Panc1 (cell line): ENCODE measurements at regions not wholly inside any gene's neighbourhood (a gene's known extent, or its start where the extent isn't known, plus 50 kb on each side); places are given as distances from the start of the nearest gene placed in this dataset.
"Not testable (repeated sequence)": the region's sequence is repeated elsewhere in the genome, so short reads cannot be mapped to it uniquely, and the experiment has no call there.

Source experiments
- ATAC-seq: fragments of 200-7000 bp; cut with Tn5 transposase; 2 replicates; pipeline ENCODE4 v1.9.1; 2020; ENCODE audit warnings: mild to moderate bottlenecking, moderate library complexity
- BruUV-seq: library from RNA; stranded (reverse); fragments of 400-500 nt; replicated peaks from 2 replicates; lab custom pipeline; 2021; lab: Mats Ljungman, UMichigan
- CTCF ChIA-PET: fragments of 300-600 bp; sonication (Branson Sonifier 250); formaldehyde crosslinking; loops from one replicate; lab custom pipeline; 2022; ENCODE audit warnings: antibody characterized with exemption; lab: Charles Lee
- POLR2A ChIA-PET: fragments of 300-600 bp; sonication (Branson Sonifier 250); formaldehyde crosslinking; loops from one replicate; lab custom pipeline; 2022; ENCODE audit warnings: antibody characterized with exemption; lab: Charles Lee
- DNase-seq: peaks from one replicate; pipeline ENCODE4 v3.0.0-alpha.2; 2010; ENCODE audit warnings: low read depth, low spot score
- H3K27ac ChIP-seq: 2 replicates; pipeline ENCODE4 v1.5.1; 2011; ENCODE audit warnings: mild to moderate bottlenecking, low read length, inconsistent platforms
- H3K27me3 ChIP-seq: fragments of 200-500 bp; sonication (Bioruptor generic); 2 replicates; pipeline ENCODE4 v1.6.0; 2014; ENCODE audit warnings: low read length, inconsistent platforms; ENCODE audit not compliant: control insufficient read depth, insufficient read depth
- H3K36me3 ChIP-seq: fragments of 200-500 bp; sonication (Bioruptor generic); 2 replicates; pipeline ENCODE4 v1.5.1; 2014; ENCODE audit warnings: inconsistent platforms, mild to moderate bottlenecking, low read length, moderate library complexity; ENCODE audit not compliant: control insufficient read depth, insufficient read depth
- H3K4me1 ChIP-seq: 2 replicates; pipeline ENCODE4 v1.5.1; 2011; ENCODE audit warnings: inconsistent platforms, mild to moderate bottlenecking, low read length, moderate library complexity; ENCODE audit not compliant: control insufficient read depth, insufficient read depth
- H3K4me3 ChIP-seq, 2 experiments: 2 replicates each; pipeline ENCODE4 v1.5.1; 2011 to 2012; ENCODE audit warnings: low read depth in 2 of 2, low read length in 2 of 2, mild to moderate bottlenecking in 2 of 2, inconsistent platforms in 1 of 2, moderate library complexity in 1 of 2
- H3K9me3 ChIP-seq: fragments of 200-500 bp; sonication (Bioruptor generic); 2 replicates; pipeline ENCODE4 v1.5.1; 2014; ENCODE audit warnings: low read depth, mild to moderate bottlenecking, inconsistent platforms, low read length, moderate library complexity; ENCODE audit not compliant: control insufficient read depth, insufficient read depth
- CTCF ChIP-seq: fragments of 450-650 bp; IDR thresholded peaks from 2 replicates; pipeline ENCODE4 v1.5.1; 2017; ENCODE audit warnings: mild to moderate bottlenecking
- POLR2AphosphoS5 ChIP-seq: IDR thresholded peaks from 2 replicates; pipeline ENCODE4 v1.6.1; 2012; ENCODE audit warnings: mild to moderate bottlenecking, low read depth, low read length, moderate library complexity
- REST ChIP-seq, 2 experiments: IDR thresholded peaks; 2 replicates each; pipeline ENCODE4 v1.6.1; 2011 to 2012; ENCODE audit warnings: low read depth in 2 of 2, control low read depth in 1 of 2, low read length in 1 of 2, mild to moderate bottlenecking in 1 of 2, moderate library complexity in 1 of 2; ENCODE audit not compliant: insufficient read depth in 1 of 2
- SIN3A ChIP-seq: IDR thresholded peaks from 2 replicates; pipeline ENCODE4 v1.6.1; 2012; ENCODE audit warnings: low read depth, mild to moderate bottlenecking, low read length, moderate library complexity, borderline replicate concordance; ENCODE audit not compliant: insufficient read depth
- TCF7L2 ChIP-seq: IDR thresholded peaks from 2 replicates; pipeline ENCODE4 v1.6.1; 2011; ENCODE audit warnings: mild to moderate bottlenecking, low read depth, low read length, inconsistent platforms
- in situ Hi-C: cut with HindIII; loops from 2 replicates; pipeline ENCODE4 v1.10.0; 2016; ENCODE audit warnings: low sequenced_read_pairs, low pct_unique_long_range_greater_than_20kb
- intact Hi-C: fragments of 100-400 bp; cut with micrococcal nuclease; formaldehyde crosslinking; loops from one replicate; pipeline ENCODE4 v1.10.0; 2022; ENCODE audit not compliant: unreplicated experiment

GRCh38 chr3:82378392-82378791 lies 616.9 kb upstream of the GBE1 start:
- CTCF ChIA-PET = no interaction called here
- Histone ChIP-seq H3K4me1 (no peaks in the 10 kb centered on the region), H3K27me3 (no peaks in the 10 kb centered on the region), H3K4me3 (no peak overlapping the region), H3K9me3 (no peaks in the 10 kb centered on the region; the same call in 1 of the 2 replicates), H3K36me3 (no peaks in the 10 kb centered on the region), H3K27ac (no peak overlapping the region)
- in situ Hi-C loops = no loop called here
- no peak for ATAC-seq
- no TSS peak for BruUV-seq
- intact Hi-C loops = no loop called here
- no peak for TF ChIP-seq POLR2AphosphoS5
- no peak for TF ChIP-seq TCF7L2
- TF ChIP-seq SIN3A = no peak
- TF ChIP-seq CTCF = no peak
- TF ChIP-seq REST (IDR thresholded peaks at IDR 0.05; ENCODE audit: insufficient read depth in 1 of 2, low read depth in 2 of 2, low read length in 1 of 2) = no peak
- POLR2A ChIA-PET = no interaction called here
- DNase-seq = no peak

GRCh38 chr3:82376883-82377282 lies 615.4 kb upstream of the GBE1 start:
- TF ChIP-seq SIN3A = no peak
- TF ChIP-seq TCF7L2 = no peak
- TF ChIP-seq POLR2AphosphoS5 = no peak
- TF ChIP-seq REST (IDR thresholded peaks at IDR 0.05; ENCODE audit: insufficient read depth in 1 of 2, low read depth in 2 of 2, low read length in 1 of 2) = no peak
- TF ChIP-seq CTCF = no peak
- H3K4me1 ChIP-seq = no peaks in the 10 kb centered on the region
- POLR2A ChIA-PET = no interaction called here
- in situ Hi-C loops = no loop called here
- ATAC-seq = no peak
- H3K9me3 ChIP-seq = no peaks in the 10 kb centered on the region; the same call in 1 of the 2 replicates
- H3K27ac ChIP-seq = no peak overlapping the region
- H3K4me3 ChIP-seq = no peak overlapping the region
- H3K36me3 ChIP-seq = no peaks in the 10 kb centered on the region
- CTCF ChIA-PET = no interaction called here
- no TSS peak for BruUV-seq
- no peak for DNase-seq
- intact Hi-C loops = no loop called here
- H3K27me3 ChIP-seq = no peaks in the 10 kb centered on the region

- DNase-seq, BruUV-seq, H3K4me3 ChIP-seq, H3K27ac ChIP-seq, intact Hi-C loops, H3K4me1 ChIP-seq, ATAC-seq, H3K27me3 ChIP-seq, in situ Hi-C loops, H3K36me3 ChIP-seq, H3K9me3 ChIP-seq, POLR2A ChIA-PET, CTCF ChIA-PET: not testable (repeated sequence)
Observed at GRCh38 chr3:82373833-82374232, 612.4 kb upstream of the GBE1 start.
